ENCODE measurements at regions not wholly inside any gene's neighbourhood (a gene's known extent, or its start where the extent isn't known, plus 50 kb on each side); places are given as distances from the start of the nearest gene placed in this dataset.
A peak's percentile ranks its signal among the peaks of the same experiment; 100 is the strongest.

- Mint-ChIP-seq H3K4me1 (ENCODE audit: unreplicated experiment) (peaks cover 21% of the 10 kb centered on the region), H3K9me3 (ENCODE audit: unreplicated experiment) (peaks cover 9% of the 10 kb centered on the region), H3K27me3 (ENCODE audit: unreplicated experiment) (no peaks in the 10 kb centered on the region), H3K4me3 (ENCODE audit: unreplicated experiment) (no peak overlapping the region), H3K36me3 (ENCODE audit: unreplicated experiment) (peaks cover 15% of the 10 kb centered on the region), H3K27ac (ENCODE audit: unreplicated experiment) (peak overlapping the region; percentile 79)
- no peak for DNase-seq (ENCODE audit: extremely low spot score, unreplicated experiment)
- TF ChIP-seq CTCF (IDR thresholded peaks at IDR 0.05): no peak
Measured at GRCh38 chr5:111892949-111893348, 136.0 kb upstream of the NREP start.

- H3K36me3 Mint-ChIP-seq (ENCODE audit: unreplicated experiment): peaks cover 16% of the 10 kb centered on the region
- peaks cover 8% of the 10 kb centered on the region for H3K9me3 Mint-ChIP-seq (ENCODE audit: unreplicated experiment)
- no peaks in the 10 kb centered on the region for H3K27me3 Mint-ChIP-seq (ENCODE audit: unreplicated experiment)
- H3K4me1 Mint-ChIP-seq (ENCODE audit: unreplicated experiment): peaks cover 6% of the 10 kb centered on the region
- H3K4me3 Mint-ChIP-seq (ENCODE audit: unreplicated experiment): no peak overlapping the region
- H3K27ac Mint-ChIP-seq (ENCODE audit: unreplicated experiment): no peak overlapping the region
- no peak for TF ChIP-seq CTCF (IDR thresholded peaks at IDR 0.05)
- DNase-seq (ENCODE audit: extremely low spot score, unreplicated experiment): no peak
Measured at GRCh38 chr5:111887706-111888105, 130.7 kb upstream of the NREP start.

GRCh38 chr5:111869681-111870080 is 112.7 kb upstream of the NREP start:
- Mint-ChIP-seq H3K4me1 (ENCODE audit: unreplicated experiment) (no peaks in the 10 kb centered on the region), H3K27ac (ENCODE audit: unreplicated experiment) (no peak overlapping the region), H3K27me3 (ENCODE audit: unreplicated experiment) (no peaks in the 10 kb centered on the region), H3K4me3 (ENCODE audit: unreplicated experiment) (no peak overlapping the region), H3K9me3 (ENCODE audit: unreplicated experiment) (peaks cover 4% of the 10 kb centered on the region), H3K36me3 (ENCODE audit: unreplicated experiment) (peaks cover 3% of the 10 kb centered on the region)
- no peak for TF ChIP-seq CTCF (IDR thresholded peaks at IDR 0.05)
- no peak for DNase-seq (ENCODE audit: extremely low spot score, unreplicated experiment)

- peaks cover 6% of the 10 kb centered on the region for H3K36me3 Mint-ChIP-seq (ENCODE audit: unreplicated experiment)
- H3K27ac Mint-ChIP-seq (ENCODE audit: unreplicated experiment): no peak overlapping the region
- no peak overlapping the region for H3K4me3 Mint-ChIP-seq (ENCODE audit: unreplicated experiment)
- no peaks in the 10 kb centered on the region for H3K9me3 Mint-ChIP-seq (ENCODE audit: unreplicated experiment)
- no peak for TF ChIP-seq CTCF (IDR thresholded peaks at IDR 0.05)
- no peak for DNase-seq (ENCODE audit: extremely low spot score, unreplicated experiment)
- peaks cover 3% of the 10 kb centered on the region for H3K4me1 Mint-ChIP-seq (ENCODE audit: unreplicated experiment)
- no peaks in the 10 kb centered on the region for H3K27me3 Mint-ChIP-seq (ENCODE audit: unreplicated experiment)
Measured at GRCh38 chr5:111865356-111865755, 108.4 kb upstream of the NREP start.

- no peak for TF ChIP-seq CTCF (IDR thresholded peaks at IDR 0.05)
- Mint-ChIP-seq H3K36me3 (ENCODE audit: unreplicated experiment) (peaks cover 3% of the 10 kb centered on the region), H3K27me3 (ENCODE audit: unreplicated experiment) (no peaks in the 10 kb centered on the region), H3K4me1 (ENCODE audit: unreplicated experiment) (peaks cover 18% of the 10 kb centered on the region), H3K4me3 (ENCODE audit: unreplicated experiment) (no peak overlapping the region), H3K27ac (ENCODE audit: unreplicated experiment) (no peak overlapping the region), H3K9me3 (ENCODE audit: unreplicated experiment) (no peaks in the 10 kb centered on the region)
- DNase-seq (ENCODE audit: extremely low spot score, unreplicated experiment): no peak
Measured at GRCh38 chr5:111863801-111864200, 106.8 kb upstream of the NREP start.

Data from osteocyte (in vitro differentiated cells).